ENCODE measurements at regions not wholly inside any gene's neighbourhood (a gene's known extent, or its start where the extent isn't known, plus 50 kb on each side); places are given as distances from the start of the nearest gene placed in this dataset.

DNA sequence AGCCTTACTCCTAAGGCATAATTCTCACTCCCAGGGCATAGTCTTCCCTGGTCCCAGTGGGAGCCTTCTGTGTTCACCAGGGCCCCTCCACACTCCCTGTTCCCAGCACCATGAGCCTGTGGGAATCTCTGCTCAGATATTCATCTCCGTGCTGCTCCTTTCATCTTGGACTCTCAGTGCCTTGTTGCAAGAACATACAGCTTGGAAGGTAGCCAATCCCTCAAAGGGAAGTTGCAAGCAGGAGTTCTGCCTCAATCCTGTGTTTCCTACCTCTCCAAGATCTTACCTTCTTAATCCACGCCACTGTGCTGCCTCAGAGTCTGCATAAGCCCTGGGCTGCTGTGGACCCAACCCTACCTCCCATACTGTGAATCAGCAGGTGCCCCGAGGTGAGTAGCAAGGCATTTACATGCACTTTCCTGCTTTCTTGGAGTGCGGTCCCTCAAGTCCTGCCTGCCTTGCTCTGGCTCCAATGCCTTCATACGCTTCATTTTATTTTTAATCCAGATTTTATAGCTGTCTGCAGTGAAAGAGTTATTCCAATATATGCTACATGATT, 413.8 kb upstream of the RAB6C start:
- TF ChIP-seq, protein P1, sequence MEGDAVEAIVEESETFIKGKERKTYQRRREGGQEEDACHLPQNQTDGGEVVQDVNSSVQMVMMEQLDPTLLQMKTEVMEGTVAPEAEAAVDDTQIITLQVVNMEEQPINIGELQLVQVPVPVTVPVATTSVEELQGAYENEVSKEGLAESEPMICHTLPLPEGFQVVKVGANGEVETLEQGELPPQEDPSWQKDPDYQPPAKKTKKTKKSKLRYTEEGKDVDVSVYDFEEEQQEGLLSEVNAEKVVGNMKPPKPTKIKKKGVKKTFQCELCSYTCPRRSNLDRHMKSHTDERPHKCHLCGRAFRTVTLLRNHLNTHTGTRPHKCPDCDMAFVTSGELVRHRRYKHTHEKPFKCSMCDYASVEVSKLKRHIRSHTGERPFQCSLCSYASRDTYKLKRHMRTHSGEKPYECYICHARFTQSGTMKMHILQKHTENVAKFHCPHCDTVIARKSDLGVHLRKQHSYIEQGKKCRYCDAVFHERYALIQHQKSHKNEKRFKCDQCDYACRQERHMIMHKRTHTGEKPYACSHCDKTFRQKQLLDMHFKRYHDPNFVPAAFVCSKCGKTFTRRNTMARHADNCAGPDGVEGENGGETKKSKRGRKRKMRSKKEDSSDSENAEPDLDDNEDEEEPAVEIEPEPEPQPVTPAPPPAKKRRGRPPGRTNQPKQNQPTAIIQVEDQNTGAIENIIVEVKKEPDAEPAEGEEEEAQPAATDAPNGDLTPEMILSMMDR (conservative IDR thresholded peaks at IDR 0.05 in 1 of 2, IDR thresholded peaks at IDR 0.05 in 1 of 2; ENCODE audit: low read depth in 1 of 2, low read length in 2 of 2) = no peak
- TF ChIP-seq EZH2 (IDR thresholded peaks at IDR 0.05; ENCODE audit: low read length, missing control alignments) = no peak
